OCI-LY1 (cell line): ENCODE measurements at regions not wholly inside any gene's neighbourhood (a gene's known extent, or its start where the extent isn't known, plus 50 kb on each side); places are given as distances from the start of the nearest gene placed in this dataset.

ENCODE experiments used
- H2AFZ ChIP-seq: fragments of 200-600 bp; sonication (generic), shearing (Covaris generic); 2 replicates; pipeline ENCODE4 v1.6.0; 2014; ENCODE audit warnings: antibody characterized with exemption, mild to moderate bottlenecking, low read length
- H3F3A ChIP-seq: fragments of 200-600 bp; sonication (generic), shearing (Covaris generic); 2 replicates; pipeline ENCODE4 v1.6.0; 2014; ENCODE audit warnings: mild to moderate bottlenecking, antibody characterized with exemption, low read length, moderate library complexity; ENCODE audit not compliant: insufficient read depth
- H3K27ac ChIP-seq: fragments of 200-600 bp; sonication (generic); 2 replicates; pipeline ENCODE4 v1.5.1; 2014; ENCODE audit warnings: low read length, mixed run types, mild to moderate bottlenecking, low read depth; ENCODE audit not compliant: poor library complexity, severe bottlenecking
- H3K27me3 ChIP-seq: fragments of 200-600 bp; sonication (generic); 2 replicates; pipeline ENCODE4 v1.6.0; 2014; ENCODE audit warnings: antibody characterized with exemption, mild to moderate bottlenecking, low read length, moderate library complexity; ENCODE audit not compliant: insufficient read depth
- H3K36me3 ChIP-seq: fragments of 200-600 bp; sonication (generic); 2 replicates; pipeline ENCODE4 v1.6.1; 2014; ENCODE audit warnings: mild to moderate bottlenecking, antibody characterized with exemption, low read length, moderate library complexity, mixed read lengths; ENCODE audit not compliant: insufficient read depth
- H3K4me1 ChIP-seq: fragments of 200-600 bp; sonication (generic); 2 replicates; pipeline ENCODE4 v1.5.1; 2014; ENCODE audit warnings: mild to moderate bottlenecking, low read length, moderate library complexity; ENCODE audit not compliant: insufficient read depth, severe bottlenecking
- H3K4me2 ChIP-seq: fragments of 200-600 bp; sonication (generic), shearing (Covaris generic); 2 replicates; pipeline ENCODE4 v1.6.1; 2014; ENCODE audit warnings: low read length
- H3K4me3 ChIP-seq: fragments of 200-600 bp; sonication (generic); 2 replicates; pipeline ENCODE4 v1.5.1; 2014; ENCODE audit warnings: low read length, low read depth, mild to moderate bottlenecking, mixed read lengths; ENCODE audit not compliant: poor library complexity, severe bottlenecking
- H3K79me2 ChIP-seq: fragments of 200-600 bp; shearing (Covaris generic); 2 replicates; pipeline ENCODE4 v1.6.1; 2016; ENCODE audit warnings: mixed run types, low read length, mixed read lengths; ENCODE audit not compliant: insufficient read depth
- H3K9ac ChIP-seq: fragments of 200-600 bp; sonication (generic), shearing (Covaris generic); 2 replicates; pipeline ENCODE4 v1.6.1; 2014; ENCODE audit warnings: mild to moderate bottlenecking, low read length, mixed read lengths
- H3K9me2 ChIP-seq: fragments of 200-600 bp; sonication (generic), shearing (Covaris generic); 2 replicates; pipeline ENCODE4 v1.6.1; 2014; ENCODE audit warnings: low read depth, mild to moderate bottlenecking, low read length, mixed read lengths
- H3K9me3 ChIP-seq: fragments of 200-600 bp; shearing (Covaris generic); 2 replicates; pipeline ENCODE4 v1.6.1; 2014; ENCODE audit warnings: low read length, mixed read lengths
- H4K20me1 ChIP-seq: fragments of 200-600 bp; sonication (generic), shearing (Covaris generic); 2 replicates; pipeline ENCODE4 v1.6.0; 2016; ENCODE audit warnings: mild to moderate bottlenecking, low read length; ENCODE audit not compliant: insufficient read depth
- CTCF ChIP-seq: fragments of 200-600 bp; sonication (generic), shearing (Covaris generic); IDR thresholded peaks from 2 replicates; pipeline ENCODE4 v1.5.1; 2017; ENCODE audit warnings: mild to moderate bottlenecking, antibody characterized with exemption, low read length, moderate library complexity, mixed read lengths
- EZH2 ChIP-seq: fragments of 200-600 bp; sonication (generic), shearing (Covaris generic); IDR thresholded peaks from 2 replicates; pipeline ENCODE4 v1.8.0; 2017; ENCODE audit warnings: borderline replicate concordance, mixed run types, mild to moderate bottlenecking, antibody characterized with exemption, low read length, moderate library complexity, mixed read lengths

- Histone ChIP-seq H3K4me2 (no peak overlapping the region), H3F3A (no peaks in the 10 kb centered on the region), H3K79me2 (no peaks in the 10 kb centered on the region), H3K9me3 (no peaks in the 10 kb centered on the region), H3K4me1 (no peaks in the 10 kb centered on the region), H3K4me3 (no peak overlapping the region), H3K9me2 (no peaks in the 10 kb centered on the region), H3K27ac (no peak overlapping the region), H3K36me3 (no peaks in the 10 kb centered on the region), H3K27me3 (no peaks in the 10 kb centered on the region), H4K20me1 (no peaks in the 10 kb centered on the region), H2AFZ (no peak overlapping the region), H3K9ac (no peak overlapping the region)
- no peak for TF ChIP-seq EZH2
- TF ChIP-seq CTCF, result no peak
These were observed 282.3 kb upstream of the RGS18 start for GRCh38 chr1:191875994-191876393.

GRCh38 chr1:191876631-191877030 lies 281.6 kb upstream of the RGS18 start:
- no peak for TF ChIP-seq CTCF
- no peak for TF ChIP-seq EZH2
- Histone ChIP-seq H3K79me2 (no peaks in the 10 kb centered on the region), H3K27ac (no peak overlapping the region), H3K36me3 (no peaks in the 10 kb centered on the region), H3K27me3 (no peaks in the 10 kb centered on the region), H3K9ac (no peak overlapping the region), H3F3A (no peaks in the 10 kb centered on the region), H2AFZ (no peak overlapping the region), H3K4me1 (no peaks in the 10 kb centered on the region), H3K4me3 (no peak overlapping the region), H3K9me3 (no peaks in the 10 kb centered on the region), H3K4me2 (no peak overlapping the region), H3K9me2 (no peaks in the 10 kb centered on the region), H4K20me1 (no peaks in the 10 kb centered on the region)

GRCh38 chr1:191882870-191883269 lies 275.4 kb upstream of the RGS18 start:
- Histone ChIP-seq H3K36me3 (no peaks in the 10 kb centered on the region), H3K9me2 (no peaks in the 10 kb centered on the region), H4K20me1 (no peaks in the 10 kb centered on the region), H3K9ac (no peak overlapping the region), H3K4me1 (no peaks in the 10 kb centered on the region), H3K27ac (no peak overlapping the region), H3K4me3 (no peak overlapping the region), H3K79me2 (no peaks in the 10 kb centered on the region), H3K4me2 (no peak overlapping the region), H3F3A (no peaks in the 10 kb centered on the region), H3K9me3 (no peaks in the 10 kb centered on the region), H2AFZ (no peak overlapping the region), H3K27me3 (no peaks in the 10 kb centered on the region)
- TF ChIP-seq EZH2 (no peak), CTCF (no peak)
